ENCODE measurements at regions not wholly inside any gene's neighbourhood (a gene's known extent, or its start where the extent isn't known, plus 50 kb on each side); places are given as distances from the start of the nearest gene placed in this dataset.

- H2BK120ac ChIP-seq (replicated peaks; ENCODE audit: low read depth, low read length) = no peak overlapping the region
- no peaks in the 10 kb centered on the region; a peak in 1 of 7 replicates for H3K4me1 ChIP-seq (replicated peaks in 1 of 4; ENCODE audit: control insufficient read depth in 3 of 4, insufficient read depth in 4 of 4, low read length in 3 of 4)
- no peak overlapping the region for H4K5ac ChIP-seq (ENCODE audit: insufficient read length, low read depth, low read length)
- no peak overlapping the region for H3K14ac ChIP-seq (ENCODE audit: insufficient read length)
- DNase-seq (ENCODE audit: low read depth in 1 of 2, low spot score in 2 of 2) (no peak), FAIRE-seq (no peak)
- H3K4ac ChIP-seq (replicated peaks; ENCODE audit: insufficient read length, low read depth, low read length) = no peak overlapping the region
- H2BK15ac ChIP-seq (ENCODE audit: low read length) = no peak overlapping the region
- H3K4me3 ChIP-seq (ENCODE audit: extremely low read depth in 1 of 4, insufficient read depth in 2 of 4, low read depth in 3 of 4, low read length in 4 of 4) = no peak overlapping the region
- H2BK20ac ChIP-seq (ENCODE audit: low read length) = no peak overlapping the region
- H3K9me3 ChIP-seq (ENCODE audit: insufficient read depth in 2 of 2, low read depth in 1 of 2, low read length in 1 of 2) = no peaks in the 10 kb centered on the region
- no peak overlapping the region for H4K8ac ChIP-seq (ENCODE audit: extremely low read depth, insufficient read depth, low read length)
- no peaks in the 10 kb centered on the region for H3K79me1 ChIP-seq (ENCODE audit: low read depth, low read length)
- no peak overlapping the region for H2AK5ac ChIP-seq (ENCODE audit: low read depth, low read length)
- no peak overlapping the region for H3K27ac ChIP-seq (ENCODE audit: low read depth, low read length)
- WGBS, 2 experiments (ENCODE audit: extremely low coverage in 1 of 2, insufficient coverage in 1 of 2, insufficient read length in 1 of 2, insufficient replicate concordance in 2 of 2, low coverage in 1 of 2, low lambda C conversion rate in 2 of 2, missing lambda C conversion rate in 1 of 2) = 88% methylated on average over 2 of the region's 2 CpGs; no CpG with 5 or more reads in 1 of the 2 experiments
- ChIA-PET POLR2A (ENCODE audit: partially characterized antibody) (no interaction called here), CTCF (ENCODE audit: partially characterized antibody) (no interaction called here)
- H2AFZ ChIP-seq (ENCODE audit: low read length) = no peak overlapping the region
- no peaks in the 10 kb centered on the region for H3K23me2 ChIP-seq (ENCODE audit: low read depth, low read length)
- H3K79me2 ChIP-seq (ENCODE audit: control insufficient read depth in 1 of 2, insufficient read depth in 2 of 2, low read length in 2 of 2) = no peaks in the 10 kb centered on the region
- H4K20me1 ChIP-seq (replicated peaks in 1 of 2; ENCODE audit: control insufficient read depth in 1 of 2, insufficient read depth in 2 of 2, low read length in 2 of 2) = no peaks in the 10 kb centered on the region
- no peak overlapping the region for H3K4me2 ChIP-seq (ENCODE audit: insufficient read depth in 1 of 2, low read depth in 2 of 2, low read length in 2 of 2)
- H3K9ac ChIP-seq (replicated peaks in 1 of 4; ENCODE audit: extremely low read depth in 1 of 4, low read depth in 3 of 4, low read length in 3 of 4) = no peak overlapping the region
- no peaks in the 10 kb centered on the region for H3K36me3 ChIP-seq (ENCODE audit: control insufficient read depth in 2 of 4, insufficient read depth in 4 of 4, low read length in 3 of 4)
- H2BK5ac ChIP-seq (ENCODE audit: low read depth, low read length) = no peak overlapping the region
- no peak overlapping the region for H3K23ac ChIP-seq (ENCODE audit: insufficient read length)
- H4K91ac ChIP-seq (replicated peaks; ENCODE audit: insufficient read length, low read length) = no peak overlapping the region
- no peak overlapping the region for H2BK12ac ChIP-seq (ENCODE audit: low read depth, low read length)
- H3K56ac ChIP-seq (replicated peaks; ENCODE audit: insufficient read length, low read depth, low read length) = no peak overlapping the region
- H3K18ac ChIP-seq (ENCODE audit: extremely low read depth, low read length) = no peak overlapping the region
- H3K27me3 ChIP-seq (replicated peaks in 1 of 4; ENCODE audit: control insufficient read depth in 3 of 4, extremely low read depth in 1 of 4, insufficient read depth in 3 of 4, low read length in 3 of 4) = no peaks in the 10 kb centered on the region
- TF ChIP-seq TBP (IDR thresholded peaks at IDR 0.05; ENCODE audit: low read depth, low read length) (no peak), EZH2 (IDR thresholded peaks at IDR 0.05; ENCODE audit: low read depth, low read length, severe bottlenecking) (no peak), ASH2L (IDR thresholded peaks at IDR 0.05; ENCODE audit: low read length) (no peak), MAX (IDR thresholded peaks at IDR 0.05) (no peak), HDAC6 (IDR thresholded peaks at IDR 0.05; ENCODE audit: low read depth, low read length) (no peak), SIX5 (IDR thresholded peaks at IDR 0.05; ENCODE audit: low read depth, low read length) (no peak), ZNF274 (IDR thresholded peaks at IDR 0.05; ENCODE audit: borderline replicate concordance, extremely low read depth, low read length) (no peak), RBBP5 (IDR thresholded peaks at IDR 0.05; ENCODE audit: borderline replicate concordance, low read depth, low read length) (no peak), TCF12 (IDR thresholded peaks at IDR 0.05; ENCODE audit: low read depth, low read length) (no peak), EGR1 (IDR thresholded peaks at IDR 0.05; ENCODE audit: borderline replicate concordance, low read depth, low read length) (no peak)
Observed at GRCh38 chr18:30858560-30858959, 184.0 kb downstream of the DSC3 start.
